Caco-2 (cell line): ENCODE measurements at regions not wholly inside any gene's neighbourhood (a gene's known extent, or its start where the extent isn't known, plus 50 kb on each side); places are given as distances from the start of the nearest gene placed in this dataset.

Experiments
- BruUV-seq: library from RNA; stranded (reverse); fragments of 400-500 nt; replicated peaks from 2 replicates; lab custom pipeline; 2021; lab: Mats Ljungman, UMichigan
- CTCF ChIA-PET: fragments of 300-600 bp; sonication (Branson Sonifier 250); formaldehyde crosslinking; loops from one replicate; lab custom pipeline; 2022; ENCODE audit warnings: antibody characterized with exemption; lab: Charles Lee
- POLR2A ChIA-PET: fragments of 300-600 bp; sonication (Branson Sonifier 250); formaldehyde crosslinking; loops from one replicate; lab custom pipeline; 2022; ENCODE audit warnings: antibody characterized with exemption; lab: Charles Lee
- DNase-seq, 2 experiments: peaks; one replicate each; pipeline versions ENCODE4 v3.0.0 to v3.0.0-alpha.2; 2020 to 2022
- H3K27me3 ChIP-seq: replicated peaks from 2 replicates; pipeline ENCODE4 v1.6.0; 2011; ENCODE audit warnings: low read length; ENCODE audit not compliant: control insufficient read depth, insufficient read depth
- H3K36me3 ChIP-seq: 2 replicates; pipeline ENCODE4 v1.5.1; 2011; ENCODE audit warnings: low read length; ENCODE audit not compliant: control insufficient read depth, insufficient read depth
- H3K4me1 ChIP-seq: fragments of 250-450 bp; sonication (Bioruptor Pico); 2 replicates; pipeline ENCODE4 v1.5.1; 2020; ENCODE audit warnings: mild to moderate bottlenecking
- H3K4me3 ChIP-seq: 2 replicates; pipeline ENCODE4 v1.5.1; 2011; ENCODE audit warnings: low read depth, mild to moderate bottlenecking, control low read depth, low read length
- H3K9me3 ChIP-seq: fragments of 250-450 bp; sonication (Bioruptor Pico); 2 replicates; pipeline ENCODE4 v1.5.1; 2020; ENCODE audit warnings: mild to moderate bottlenecking, moderate library complexity
- H3K27ac Mint-ChIP-seq: one replicate; pipeline ENCODE4 v1.8.0; 2022; ENCODE audit warnings: mixed read lengths; ENCODE audit not compliant: unreplicated experiment
- H3K27me3 Mint-ChIP-seq: one replicate; pipeline ENCODE4 v1.8.0; 2022; ENCODE audit warnings: mixed read lengths; ENCODE audit not compliant: insufficient read depth, unreplicated experiment
- H3K36me3 Mint-ChIP-seq: one replicate; pipeline ENCODE4 v1.8.0; 2022; ENCODE audit warnings: mild to moderate bottlenecking, mixed read lengths; ENCODE audit not compliant: insufficient read depth, unreplicated experiment
- H3K4me1 Mint-ChIP-seq: one replicate; pipeline ENCODE4 v1.8.0; 2022; ENCODE audit warnings: low read depth, mixed read lengths; ENCODE audit not compliant: unreplicated experiment
- H3K4me3 Mint-ChIP-seq: one replicate; pipeline ENCODE4 v1.8.0; 2022; ENCODE audit warnings: mild to moderate bottlenecking, moderate library complexity, mixed read lengths; ENCODE audit not compliant: unreplicated experiment
- H3K9me3 Mint-ChIP-seq: one replicate; pipeline ENCODE4 v1.8.0; 2022; ENCODE audit warnings: mixed read lengths; ENCODE audit not compliant: unreplicated experiment
- CTCF ChIP-seq, 2 experiments: fragments of 200-600 bp in 1 of 2; IDR thresholded peaks; 1 replicate in 1 of 2; 2 replicates in 1 of 2; pipeline versions ENCODE4 v1.5.1 to v1.8.0; 2011 to 2022; ENCODE audit warnings: antibody characterized with exemption in 1 of 2, control low read depth in 1 of 2, inconsistent platforms in 1 of 2, low read depth in 1 of 2, low read length in 1 of 2, mild to moderate bottlenecking in 1 of 2, moderate library complexity in 1 of 2; ENCODE audit not compliant: insufficient read depth in 1 of 2, severe bottlenecking in 1 of 2, unreplicated experiment in 1 of 2
- intact Hi-C: fragments of 100-400 bp; cut with micrococcal nuclease; formaldehyde crosslinking; loops from one replicate; pipeline ENCODE4 v1.10.0; 2022; ENCODE audit not compliant: unreplicated experiment

- Histone ChIP-seq H3K27me3 (no peaks in the 10 kb centered on the region), H3K36me3 (no peaks in the 10 kb centered on the region), H3K4me1 (no peaks in the 10 kb centered on the region), H3K4me3 (no peak overlapping the region), H3K9me3 (no peaks in the 10 kb centered on the region)
- no peaks in the 10 kb centered on the region for H3K27me3 Mint-ChIP-seq
- no peak overlapping the region for H3K4me3 Mint-ChIP-seq
- DNase-seq: no peak
- no TSS peak for BruUV-seq
- no peak for TF ChIP-seq CTCF (IDR thresholded peaks at IDR 0.05; ENCODE audit: insufficient read depth in 1 of 2, low read depth in 1 of 2, low read length in 1 of 2, severe bottlenecking in 1 of 2, unreplicated experiment in 1 of 2)
- intact Hi-C loops: no loop called here
- H3K36me3 Mint-ChIP-seq: no peaks in the 10 kb centered on the region
- CTCF ChIA-PET: interaction anchor here (0.6 to 1.3 kb wide), 2 partner anchors 23 to 24 kb away, joined by 3 read pairs; no protein-coding TSS in a partner anchor
- H3K27ac Mint-ChIP-seq: no peak overlapping the region
- no peaks in the 10 kb centered on the region for H3K9me3 Mint-ChIP-seq
- H3K4me1 Mint-ChIP-seq: no peaks in the 10 kb centered on the region
- POLR2A ChIA-PET: no interaction called here
These were observed 142.1 kb upstream of the CST7 start for GRCh38 chr20:24806705-24807676.

- intact Hi-C loops: no loop called here
- CTCF ChIA-PET: no interaction called here
- Mint-ChIP-seq H3K4me3 (no peak overlapping the region), H3K36me3 (no peaks in the 10 kb centered on the region), H3K27ac (no peak overlapping the region), H3K9me3 (no peaks in the 10 kb centered on the region), H3K4me1 (no peaks in the 10 kb centered on the region), H3K27me3 (no peaks in the 10 kb centered on the region)
- H3K4me1 ChIP-seq: no peaks in the 10 kb centered on the region
- no peaks in the 10 kb centered on the region for H3K9me3 ChIP-seq
- DNase-seq: no peak
- no TSS peak for BruUV-seq
- POLR2A ChIA-PET: no interaction called here
- no peaks in the 10 kb centered on the region for H3K27me3 ChIP-seq
- H3K36me3 ChIP-seq: no peaks in the 10 kb centered on the region
- no peak for TF ChIP-seq CTCF (IDR thresholded peaks at IDR 0.05; ENCODE audit: insufficient read depth in 1 of 2, low read depth in 1 of 2, low read length in 1 of 2, severe bottlenecking in 1 of 2, unreplicated experiment in 1 of 2)
- no peak overlapping the region for H3K4me3 ChIP-seq
These were observed 140.5 kb upstream of the CST7 start for GRCh38 chr20:24808616-24809015.

GRCh38 chr20:24809606-24810005 lies 139.5 kb upstream of the CST7 start:
- no peaks in the 10 kb centered on the region for H3K9me3 Mint-ChIP-seq
- BruUV-seq: no TSS peak
- no peak overlapping the region for H3K4me3 Mint-ChIP-seq
- ChIA-PET POLR2A (no interaction called here), CTCF (no interaction called here)
- Histone ChIP-seq H3K4me3 (no peak overlapping the region), H3K27me3 (no peaks in the 10 kb centered on the region), H3K9me3 (no peaks in the 10 kb centered on the region), H3K4me1 (no peaks in the 10 kb centered on the region), H3K36me3 (no peaks in the 10 kb centered on the region)
- DNase-seq: no peak
- peaks cover under 1% of the 10 kb centered on the region for H3K27me3 Mint-ChIP-seq
- no peaks in the 10 kb centered on the region for H3K4me1 Mint-ChIP-seq
- intact Hi-C loops: no loop called here
- no peaks in the 10 kb centered on the region for H3K36me3 Mint-ChIP-seq
- no peak for TF ChIP-seq CTCF (IDR thresholded peaks at IDR 0.05; ENCODE audit: insufficient read depth in 1 of 2, low read depth in 1 of 2, low read length in 1 of 2, severe bottlenecking in 1 of 2, unreplicated experiment in 1 of 2)
- no peak overlapping the region for H3K27ac Mint-ChIP-seq
